Right lobe of liver (tissue), 4 donors: ENCODE measurements at regions not wholly inside any gene's neighbourhood (a gene's known extent, or its start where the extent isn't known, plus 50 kb on each side); places are given as distances from the start of the nearest gene placed in this dataset.

ENCODE experiments used
- POLR2A ChIP-seq: fragments of 450-650 bp; IDR thresholded peaks from one replicate; pipeline ENCODE4 v1.6.1; 2017; ENCODE audit warnings: antibody characterized with exemption, mild to moderate bottlenecking
- TF ChIP-seq, protein P1 (sequence below), 4 donors: fragments of 200-600 bp in 3 of 4; fragments of 450-650 bp in 1 of 4; IDR thresholded peaks; one replicate each; pipeline versions ENCODE4 v1.5.1 to v1.8.0; 2016 to 2022; ENCODE audit warnings: antibody characterized with exemption in 4 of 4, mild to moderate bottlenecking in 2 of 4
- donor health status: DM: no; HTN: no; CAD: no.
- donor health status: DM: no; HTN: no; CAD: no.
- donor health status: DM: no; HTN: yes; CAD: no.

DNA sequence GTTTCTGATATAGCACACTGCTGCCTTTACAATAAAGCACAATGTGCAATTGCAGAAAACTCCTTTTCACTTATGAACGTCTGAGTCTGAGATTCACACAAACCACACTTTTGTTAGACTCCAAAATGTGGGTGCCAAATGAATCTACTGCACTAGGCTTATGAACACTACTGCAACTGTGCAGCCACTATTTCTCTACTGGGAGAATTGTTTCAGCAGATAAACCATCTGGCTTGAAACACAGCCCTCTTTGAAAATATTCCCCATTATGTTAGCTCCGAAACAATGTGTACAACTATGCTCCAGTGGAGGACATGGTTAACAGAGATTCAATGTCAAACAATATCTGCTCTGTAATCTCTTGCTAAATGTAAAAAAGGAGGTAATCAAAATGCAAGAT lies 188.7 kb upstream of the ZEB2 start:
- TF ChIP-seq, protein P1, sequence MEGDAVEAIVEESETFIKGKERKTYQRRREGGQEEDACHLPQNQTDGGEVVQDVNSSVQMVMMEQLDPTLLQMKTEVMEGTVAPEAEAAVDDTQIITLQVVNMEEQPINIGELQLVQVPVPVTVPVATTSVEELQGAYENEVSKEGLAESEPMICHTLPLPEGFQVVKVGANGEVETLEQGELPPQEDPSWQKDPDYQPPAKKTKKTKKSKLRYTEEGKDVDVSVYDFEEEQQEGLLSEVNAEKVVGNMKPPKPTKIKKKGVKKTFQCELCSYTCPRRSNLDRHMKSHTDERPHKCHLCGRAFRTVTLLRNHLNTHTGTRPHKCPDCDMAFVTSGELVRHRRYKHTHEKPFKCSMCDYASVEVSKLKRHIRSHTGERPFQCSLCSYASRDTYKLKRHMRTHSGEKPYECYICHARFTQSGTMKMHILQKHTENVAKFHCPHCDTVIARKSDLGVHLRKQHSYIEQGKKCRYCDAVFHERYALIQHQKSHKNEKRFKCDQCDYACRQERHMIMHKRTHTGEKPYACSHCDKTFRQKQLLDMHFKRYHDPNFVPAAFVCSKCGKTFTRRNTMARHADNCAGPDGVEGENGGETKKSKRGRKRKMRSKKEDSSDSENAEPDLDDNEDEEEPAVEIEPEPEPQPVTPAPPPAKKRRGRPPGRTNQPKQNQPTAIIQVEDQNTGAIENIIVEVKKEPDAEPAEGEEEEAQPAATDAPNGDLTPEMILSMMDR (IDR thresholded peaks at IDR 0.05) = no peak
- no peak for TF ChIP-seq POLR2A
